H9 (cell line): ENCODE measurements at regions not wholly inside any gene's neighbourhood (a gene's known extent, or its start where the extent isn't known, plus 50 kb on each side); places are given as distances from the start of the nearest gene placed in this dataset.

ENCODE experiments used
- DNase-seq: peaks from one replicate; pipeline ENCODE4 v3.0.0-alpha.2; 2017
- H2AFZ ChIP-seq: one replicate; pipeline ENCODE4 v1.6.1; 2013; ENCODE audit warnings: mild to moderate bottlenecking, low read length, control low read depth, moderate library complexity
- H2AK5ac ChIP-seq: 2 replicates; pipeline ENCODE4 v1.6.1; 2013; ENCODE audit warnings: low read length, control low read depth, mixed read lengths; ENCODE audit not compliant: insufficient read length
- H2BK120ac ChIP-seq: one replicate; pipeline ENCODE4 v1.6.1; 2013; ENCODE audit warnings: low read depth, mild to moderate bottlenecking, low read length, control low read depth, inconsistent platforms; ENCODE audit not compliant: poor library complexity, severe bottlenecking
- H2BK12ac ChIP-seq: 2 replicates; pipeline ENCODE4 v1.6.1; 2013; ENCODE audit warnings: low read length, control low read depth, mixed read lengths, low read depth; ENCODE audit not compliant: insufficient read length
- H2BK15ac ChIP-seq: 2 replicates; pipeline ENCODE4 v1.6.1; 2013; ENCODE audit warnings: low read depth, low read length, control low read depth
- H2BK20ac ChIP-seq: one replicate; pipeline ENCODE4 v1.6.1; 2013; ENCODE audit warnings: low read depth, mild to moderate bottlenecking, low read length, control low read depth, inconsistent platforms; ENCODE audit not compliant: poor library complexity, severe bottlenecking
- H2BK5ac ChIP-seq: 2 replicates; pipeline ENCODE4 v1.6.1; 2013; ENCODE audit warnings: low read length, control low read depth, mixed read lengths; ENCODE audit not compliant: insufficient read length
- H3K14ac ChIP-seq: 2 replicates; pipeline ENCODE4 v1.6.1; 2013; ENCODE audit warnings: low read length, control low read depth; ENCODE audit not compliant: insufficient read depth
- H3K18ac ChIP-seq: 2 replicates; pipeline ENCODE4 v1.6.1; 2013; ENCODE audit warnings: low read depth, mild to moderate bottlenecking, mixed read lengths, low read length, control low read depth; ENCODE audit not compliant: insufficient read length
- H3K23ac ChIP-seq: 2 replicates; pipeline ENCODE4 v1.6.1; 2013; ENCODE audit warnings: low read length, control low read depth, mixed read lengths, low read depth; ENCODE audit not compliant: insufficient read length
- H3K23me2 ChIP-seq: 2 replicates; pipeline ENCODE4 v1.6.1; 2013; ENCODE audit warnings: low read depth, mild to moderate bottlenecking, mixed read lengths, low read length, control low read depth; ENCODE audit not compliant: insufficient read length, poor library complexity, severe bottlenecking
- H3K27ac ChIP-seq: 2 replicates; pipeline ENCODE4 v1.5.1; 2013; ENCODE audit warnings: low read length, control low read depth, mixed read lengths, low read depth; ENCODE audit not compliant: insufficient read length
- H3K27me3 ChIP-seq: 2 replicates; pipeline ENCODE4 v1.6.1; 2013; ENCODE audit warnings: low read length, control low read depth, inconsistent platforms; ENCODE audit not compliant: insufficient read depth
- H3K4ac ChIP-seq: 2 replicates; pipeline ENCODE4 v1.6.1; 2013; ENCODE audit warnings: low read depth, mild to moderate bottlenecking, control low read depth, inconsistent platforms, low read length, moderate library complexity
- H3K4me1 ChIP-seq: 2 replicates; pipeline ENCODE4 v1.6.1; 2013; ENCODE audit warnings: low read length, control low read depth, inconsistent platforms; ENCODE audit not compliant: insufficient read depth
- H3K4me2 ChIP-seq: 2 replicates; pipeline ENCODE4 v1.6.1; 2013; ENCODE audit warnings: low read length, control low read depth, mixed read lengths; ENCODE audit not compliant: insufficient read length, insufficient read depth
- H3K56ac ChIP-seq: 2 replicates; pipeline ENCODE4 v1.6.1; 2013; ENCODE audit warnings: low read depth, mild to moderate bottlenecking, mixed read lengths, low read length, control low read depth; ENCODE audit not compliant: insufficient read length
- H3K79me1 ChIP-seq: 2 replicates; pipeline ENCODE4 v1.6.1; 2013; ENCODE audit warnings: low read depth, mild to moderate bottlenecking, moderate library complexity, low read length, control low read depth, inconsistent platforms; ENCODE audit not compliant: insufficient read depth, poor library complexity, severe bottlenecking
- H3K79me2 ChIP-seq: 2 replicates; pipeline ENCODE4 v1.6.1; 2013; ENCODE audit warnings: low read length, control low read depth, inconsistent platforms; ENCODE audit not compliant: insufficient read depth
- H3K9ac ChIP-seq: 2 replicates; pipeline ENCODE4 v1.6.1; 2013; ENCODE audit warnings: low read length, control low read depth, mixed read lengths; ENCODE audit not compliant: insufficient read length; ENCODE audit errors: extremely low read depth
- H3K9me3 ChIP-seq: one replicate; pipeline ENCODE4 v1.6.1; 2013; ENCODE audit warnings: low read depth, low read length, inconsistent platforms; ENCODE audit not compliant: control insufficient read depth
- H3T11ph ChIP-seq: one replicate; pipeline ENCODE4 v1.6.1; 2013; ENCODE audit warnings: mild to moderate bottlenecking, low read length, control low read depth, inconsistent platforms
- H4K20me1 ChIP-seq: one replicate; pipeline ENCODE4 v1.6.1; 2013; ENCODE audit not compliant: control insufficient read depth, insufficient read length, insufficient read depth
- H4K5ac ChIP-seq: 2 replicates; pipeline ENCODE4 v1.6.1; 2013; ENCODE audit warnings: low read depth, mild to moderate bottlenecking, mixed read lengths, low read length, control low read depth; ENCODE audit not compliant: insufficient read length
- H4K8ac ChIP-seq: replicated peaks from 2 replicates; pipeline ENCODE4 v1.6.1; 2013; ENCODE audit warnings: low read length, control low read depth, mixed read lengths, low read depth; ENCODE audit not compliant: insufficient read length
- H4K91ac ChIP-seq: 2 replicates; pipeline ENCODE4 v1.6.1; 2013; ENCODE audit warnings: low read depth, mild to moderate bottlenecking, moderate library complexity, mixed read lengths, low read length, control low read depth; ENCODE audit not compliant: insufficient read length
- H3K27ac Mint-ChIP-seq, 3 experiments: 2 replicates in 2 of 3; 3 replicates in 1 of 3; pipeline ENCODE4 v1.8.0; 2020 to 2021; ENCODE audit warnings: mixed read lengths in 3 of 3, mild to moderate bottlenecking in 1 of 3, moderate library complexity in 1 of 3
- H3K27me3 Mint-ChIP-seq: 2 replicates; pipeline ENCODE4 v1.8.0; 2021; ENCODE audit warnings: low read depth, mild to moderate bottlenecking, moderate library complexity, mixed read lengths
- H3K36me3 Mint-ChIP-seq, 3 experiments: 2 replicates in 2 of 3; 3 replicates in 1 of 3; pipeline ENCODE4 v1.8.0; 2020 to 2021; ENCODE audit warnings: low read depth in 3 of 3, mixed read lengths in 3 of 3; ENCODE audit not compliant: insufficient read depth in 1 of 3
- H3K4me1 Mint-ChIP-seq, 2 experiments: 2 replicates each; pipeline ENCODE4 v1.8.0; 2020; ENCODE audit warnings: mixed read lengths in 2 of 2
- H3K4me3 Mint-ChIP-seq, 2 experiments: 2 replicates in 1 of 2; 3 replicates in 1 of 2; pipeline ENCODE4 v1.8.0; 2020 to 2021; ENCODE audit warnings: mild to moderate bottlenecking in 2 of 2, mixed read lengths in 2 of 2, moderate library complexity in 1 of 2
- H3K9me3 Mint-ChIP-seq, 2 experiments: 2 replicates in 1 of 2; 3 replicates in 1 of 2; pipeline ENCODE4 v1.8.0; 2020; ENCODE audit warnings: mild to moderate bottlenecking in 2 of 2, mixed read lengths in 2 of 2, moderate library complexity in 1 of 2
- CTCF ChIP-seq: fragments of 200-600 bp; sonication (generic); conservative IDR thresholded peaks from 3 replicates; pipeline ENCODE4 v1.8.0; 2021; ENCODE audit warnings: antibody characterized with exemption, mild to moderate bottlenecking

- no peak for DNase-seq
- Histone ChIP-seq H4K8ac (no peak overlapping the region), H4K20me1 (peaks cover 2% of the 10 kb centered on the region), H3K14ac (no peak overlapping the region), H2BK5ac (no peak overlapping the region), H4K91ac (no peak overlapping the region), H3K4ac (no peak overlapping the region), H2BK20ac (no peak overlapping the region), H3K23me2 (no peaks in the 10 kb centered on the region), H2BK12ac (no peak overlapping the region), H3K9ac (no peak overlapping the region), H2BK15ac (no peak overlapping the region), H3K56ac (no peak overlapping the region), H2BK120ac (no peak overlapping the region), H2AK5ac (no peak overlapping the region), H3K27me3 (no peaks in the 10 kb centered on the region), H3K18ac (no peak overlapping the region), H3K9me3 (no peaks in the 10 kb centered on the region), H4K5ac (no peak overlapping the region), H3T11ph (no peak overlapping the region), H2AFZ (no peak overlapping the region), H3K79me2 (no peaks in the 10 kb centered on the region), H3K4me2 (no peak overlapping the region), H3K23ac (no peak overlapping the region), H3K4me1 (no peaks in the 10 kb centered on the region; the same call in 1 of the 2 replicates), H3K79me1 (no peaks in the 10 kb centered on the region), H3K27ac (no peak overlapping the region)
- Mint-ChIP-seq H3K4me1 (peaks cover 13 to 14% of the 10 kb centered on the region in 2 experiments), H3K36me3 (no peaks in the 10 kb centered on the region), H3K27ac (no peak overlapping the region), H3K27me3 (peaks cover 4% of the 10 kb centered on the region), H3K9me3 (no peaks in the 10 kb centered on the region), H3K4me3 (no peak overlapping the region)
- TF ChIP-seq CTCF, result no peak
These were observed 86.9 kb downstream of the HSPH1 start for GRCh38 chr13:31074756-31075155.
